Activated CD4-positive, alpha-beta T cell treated with anti-CD3 and anti-CD28 coated beads, Interleukin-2, Interleukin-4, amounts not matched to agents 100 ng/mL and 50 ng/mL, durations not matched to agents 16 hours and 8 hours (primary cell): ENCODE measurements at regions not wholly inside any gene's neighbourhood (a gene's known extent, or its start where the extent isn't known, plus 50 kb on each side); places are given as distances from the start of the nearest gene placed in this dataset.
A peak's percentile ranks its signal among the peaks of the same experiment; 100 is the strongest.

ENCODE experiments used
- DNase-seq: peaks from one replicate; pipeline ENCODE4 v3.0.0-alpha.2; 2020; ENCODE audit warnings: low spot score

DNA sequence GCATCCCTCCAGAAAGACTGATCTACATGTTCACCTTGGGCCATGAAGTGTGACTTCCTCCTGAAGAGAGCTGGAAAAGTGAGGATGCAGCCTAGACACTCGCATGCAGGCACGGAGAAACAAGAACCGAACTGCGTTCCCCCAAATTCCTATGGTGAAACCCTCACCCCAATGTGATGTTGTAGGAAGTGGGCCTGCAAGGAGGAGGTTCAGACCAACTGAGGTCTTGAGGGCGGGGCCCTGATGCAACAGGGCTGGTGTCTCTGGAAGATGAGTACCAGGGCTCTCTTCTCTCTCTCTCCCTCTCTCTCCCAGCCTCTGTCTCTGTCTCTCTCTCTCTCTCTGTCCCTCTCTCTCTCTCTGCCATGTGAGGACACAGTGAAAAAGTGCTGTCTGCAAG is 501.1 kb downstream of the BRD1 start:
- DNase-seq: no peak

DNA sequence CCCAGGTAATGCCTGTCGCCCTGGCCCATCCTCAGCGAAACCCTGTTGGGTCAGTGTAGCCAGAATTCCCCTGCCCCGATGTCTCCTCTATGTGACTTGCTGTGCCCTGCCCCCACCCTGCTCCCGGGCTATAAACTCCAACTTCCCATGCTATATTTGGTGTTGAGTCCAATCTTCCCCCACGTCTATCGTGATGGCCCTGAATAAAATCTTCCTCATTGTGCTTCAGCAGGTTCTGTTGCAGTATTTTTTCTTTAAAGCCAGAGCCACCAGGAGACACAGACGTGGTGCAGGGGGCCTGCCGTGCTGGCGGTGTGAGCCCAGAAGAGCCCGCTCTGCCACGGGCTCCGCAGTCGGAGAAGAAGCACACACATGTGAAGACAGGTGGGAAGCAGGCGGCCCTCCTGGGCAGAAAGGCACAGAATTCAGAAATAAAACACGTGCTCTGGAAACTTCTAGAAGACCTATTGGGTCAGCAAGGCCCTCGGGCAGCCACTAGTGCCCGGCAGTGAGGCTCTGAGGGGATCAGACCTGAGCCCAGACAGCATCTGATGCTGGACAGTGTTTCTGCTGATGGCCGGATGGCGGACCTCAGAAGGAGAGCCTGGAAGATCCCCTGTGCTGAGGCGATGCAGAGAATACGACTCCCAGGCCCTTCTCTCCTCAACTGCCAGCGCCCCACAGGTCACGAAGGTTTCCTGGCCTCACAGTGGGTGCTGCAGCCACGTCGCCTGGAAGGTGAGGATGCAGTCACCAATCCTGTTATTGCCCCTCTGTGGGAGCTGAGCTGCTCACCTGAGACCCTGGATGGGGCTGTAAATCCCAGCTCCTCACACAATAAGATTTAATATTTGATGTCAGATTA is 501.9 kb downstream of the BRD1 start:
- DNase-seq: no peak

DNA sequence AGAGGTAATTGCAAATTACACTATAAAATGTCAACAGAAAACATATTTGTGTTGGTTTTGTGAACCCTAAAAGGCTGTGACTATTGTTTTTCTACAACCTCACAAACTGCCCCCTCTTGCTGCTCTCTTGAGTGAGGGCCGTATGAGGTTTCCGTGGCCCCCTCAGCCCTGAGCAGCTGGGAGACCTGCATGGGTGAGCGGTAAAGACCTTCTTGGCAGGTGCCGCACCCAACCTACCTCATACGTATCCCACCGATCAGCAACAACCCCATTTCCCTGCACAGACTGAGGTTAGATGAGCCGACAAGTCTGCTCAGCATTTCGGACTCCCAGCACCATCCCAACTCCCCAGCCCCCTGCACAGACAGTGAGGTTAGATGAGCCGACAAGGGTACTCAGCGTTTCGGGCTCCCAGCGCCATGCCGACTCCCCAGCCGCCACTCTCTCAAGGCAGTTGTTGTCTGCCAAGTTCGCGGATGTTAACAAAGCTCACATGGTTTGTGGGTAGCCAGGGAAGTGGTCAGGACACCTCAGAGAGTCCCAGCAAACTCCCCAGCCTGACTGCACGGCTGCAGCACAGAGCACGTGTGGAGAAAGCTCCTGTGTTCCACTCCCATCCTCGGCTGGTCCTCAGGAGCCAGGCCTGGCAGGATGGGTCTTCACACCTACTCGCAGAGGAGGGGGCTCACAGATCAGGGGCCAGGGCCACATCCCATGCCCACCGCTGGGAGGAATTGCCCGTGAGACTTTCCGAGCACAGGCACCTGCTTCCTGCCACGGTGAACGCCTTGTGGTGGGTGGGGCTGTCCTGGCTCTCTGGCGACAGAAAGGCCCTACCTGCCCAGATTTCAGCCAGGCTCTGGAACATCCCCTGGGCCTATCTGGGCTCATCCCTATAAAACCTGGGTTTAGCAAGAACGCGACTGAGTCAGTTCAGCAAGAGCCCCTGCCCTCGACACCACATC is 502.9 kb downstream of the BRD1 start:
- no peak for DNase-seq

GRCh38 chr22:49323751-49324415 is 503.8 kb downstream of the BRD1 start:
- DNase-seq: no peak

GRCh38 chr22:49322861-49323622 is 504.6 kb downstream of the BRD1 start:
- DNase-seq: no peak

GRCh38 chr22:49322231-49322630 is 505.4 kb downstream of the BRD1 start:
- no peak for DNase-seq

DNA sequence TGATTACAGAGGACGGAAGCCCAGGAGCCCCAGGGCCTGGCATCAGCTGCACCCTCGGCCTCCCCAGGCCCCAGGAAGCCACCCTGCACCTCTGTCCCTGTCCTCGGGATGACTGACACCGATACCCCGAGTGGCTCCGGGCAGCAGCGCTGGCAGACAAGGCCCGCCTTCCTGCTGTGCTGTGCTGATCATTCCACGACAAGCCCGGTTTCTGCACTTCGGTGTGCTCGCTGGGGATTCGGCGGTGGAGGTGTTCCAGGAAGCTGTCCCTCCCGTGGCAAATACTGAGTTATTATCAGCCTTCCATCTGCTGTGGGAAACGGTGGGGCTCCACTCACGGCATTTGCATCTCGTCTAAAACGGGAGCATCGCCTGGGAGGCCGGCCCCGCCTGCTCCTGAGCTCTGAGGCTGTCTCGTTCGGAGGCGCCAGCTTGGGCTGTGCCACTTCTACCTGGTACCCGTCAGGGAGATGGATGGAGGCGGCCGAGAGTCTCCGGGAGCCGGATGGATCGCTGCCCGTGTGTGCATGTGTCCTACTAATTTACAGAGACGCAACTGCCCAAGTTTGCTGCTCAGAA is 506.1 kb downstream of the BRD1 start:
- DNase-seq: no peak

GRCh38 chr22:49320714-49321476 is 506.8 kb downstream of the BRD1 start:
- DNase-seq: no peak

GRCh38 chr22:49317369-49317768 is 510.3 kb downstream of the BRD1 start:
- no peak for DNase-seq

- DNase-seq: no peak
Measured at GRCh38 chr22:49312601-49313000, 515.1 kb downstream of the BRD1 start.

- no peak for DNase-seq
Measured at GRCh38 chr22:49310354-49310753, 517.3 kb downstream of the BRD1 start.

DNA sequence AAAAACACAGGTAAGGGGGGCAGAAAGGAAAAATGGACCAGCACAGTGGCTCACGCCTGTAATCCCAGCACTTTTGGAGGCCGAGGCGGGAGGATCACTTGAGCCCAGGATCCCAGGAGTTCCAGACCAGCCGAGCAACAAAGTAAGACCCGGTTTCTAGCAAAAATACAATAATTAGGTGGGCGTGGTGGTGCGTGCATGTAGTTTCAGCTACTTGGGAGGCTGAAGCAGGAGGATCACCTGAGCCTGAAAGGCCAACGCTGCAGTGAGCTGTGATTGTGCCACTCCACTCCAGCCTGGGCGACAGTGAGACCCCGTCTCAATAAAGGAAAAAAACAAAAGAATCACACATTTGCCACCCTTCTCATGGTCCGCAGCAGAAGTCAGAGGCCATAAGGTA is 519.4 kb downstream of the BRD1 start:
- no peak for DNase-seq

DNA sequence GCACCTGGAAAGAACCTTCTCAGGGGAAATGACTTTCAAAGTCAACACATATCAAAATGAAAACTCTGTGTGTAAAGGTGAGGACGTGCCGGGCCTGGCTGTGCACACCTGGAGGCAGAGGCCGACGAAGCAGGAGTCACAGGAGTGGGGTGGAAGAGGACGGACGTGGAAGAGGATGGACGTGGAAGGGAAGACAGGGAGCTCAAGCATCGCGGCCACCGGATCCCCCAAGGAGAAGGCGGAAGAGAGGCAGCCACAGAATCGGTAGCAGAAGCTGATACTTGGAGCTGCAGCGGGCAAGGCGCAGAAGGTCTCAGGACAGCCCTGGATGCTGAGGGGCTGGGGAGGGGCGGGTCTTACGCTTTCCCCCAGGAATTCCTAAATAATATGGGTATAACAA is 519.8 kb downstream of the BRD1 start:
- DNase-seq: no peak

GRCh38 chr22:49307481-49307830 is 520.2 kb downstream of the BRD1 start:
- DNase-seq: no peak

GRCh38 chr22:49306632-49307480 is 520.8 kb downstream of the BRD1 start:
- no peak for DNase-seq

GRCh38 chr22:49305966-49306631 is 521.6 kb downstream of the BRD1 start:
- no peak for DNase-seq

GRCh38 chr22:49305214-49305965 is 522.3 kb downstream of the BRD1 start:
- DNase-seq: peak; percentile 66

DNA sequence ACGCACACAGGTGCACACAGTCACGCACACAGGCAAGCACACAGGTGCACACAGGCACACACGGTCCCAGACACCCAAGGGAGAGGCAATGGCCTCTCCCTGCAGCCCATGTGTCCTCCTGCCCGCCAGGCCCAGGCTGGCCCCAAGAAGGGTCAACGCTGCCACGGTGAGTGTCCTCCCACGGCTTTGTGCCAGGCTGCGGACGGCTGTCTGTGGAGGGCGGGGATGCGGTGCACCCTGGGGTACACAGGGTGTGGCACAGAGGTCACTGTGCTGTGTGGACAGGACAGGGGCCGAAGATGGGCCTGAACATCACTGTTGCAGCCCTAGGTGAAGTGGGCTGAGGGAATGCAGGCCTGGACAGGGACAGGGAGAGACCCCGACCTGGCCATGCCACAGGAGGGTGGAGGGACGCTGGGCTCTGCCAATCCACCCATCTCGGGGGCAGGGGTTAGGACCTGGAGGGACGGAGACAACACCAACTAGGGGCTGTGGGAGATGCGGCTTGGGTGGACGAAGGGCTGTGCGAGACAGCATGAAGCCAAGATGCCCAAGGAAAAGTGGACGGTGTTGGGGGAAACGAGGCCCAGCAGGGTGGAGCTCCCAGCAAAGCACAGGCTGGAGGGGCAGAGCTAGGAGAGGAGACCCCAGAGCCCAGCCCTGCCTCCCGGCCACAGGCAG is 523.8 kb downstream of the BRD1 start:
- no peak for DNase-seq
